ENCODE measurements at regions not wholly inside any gene's neighbourhood (a gene's known extent, or its start where the extent isn't known, plus 50 kb on each side); places are given as distances from the start of the nearest gene placed in this dataset.
"Not testable (repeated sequence)": the region's sequence is repeated elsewhere in the genome, so short reads cannot be mapped to it uniquely, and the experiment has no call there.

DNA sequence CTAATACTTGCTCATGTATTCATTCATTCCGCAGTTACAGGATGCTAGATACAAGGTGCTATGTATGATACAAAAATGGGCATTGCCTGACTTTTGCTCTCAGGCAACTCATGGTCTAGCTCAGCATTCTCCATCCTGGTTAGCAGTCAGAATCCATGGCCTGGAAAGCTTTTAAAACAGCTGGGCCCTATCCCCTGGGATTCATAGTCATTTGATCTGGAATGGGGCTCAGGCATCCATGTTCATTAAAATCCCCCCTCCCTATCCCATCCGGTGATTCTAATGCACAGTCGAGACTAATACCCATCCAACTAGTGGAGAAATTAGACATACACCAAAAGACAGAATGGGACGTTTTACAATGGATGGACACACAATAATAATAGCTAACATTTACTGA lies 104.1 kb upstream of the TMEM132E start:
- in situ Hi-C loops (cut with MboI; ENCODE audit: low sequenced_read_pairs): no loop called here

DNA sequence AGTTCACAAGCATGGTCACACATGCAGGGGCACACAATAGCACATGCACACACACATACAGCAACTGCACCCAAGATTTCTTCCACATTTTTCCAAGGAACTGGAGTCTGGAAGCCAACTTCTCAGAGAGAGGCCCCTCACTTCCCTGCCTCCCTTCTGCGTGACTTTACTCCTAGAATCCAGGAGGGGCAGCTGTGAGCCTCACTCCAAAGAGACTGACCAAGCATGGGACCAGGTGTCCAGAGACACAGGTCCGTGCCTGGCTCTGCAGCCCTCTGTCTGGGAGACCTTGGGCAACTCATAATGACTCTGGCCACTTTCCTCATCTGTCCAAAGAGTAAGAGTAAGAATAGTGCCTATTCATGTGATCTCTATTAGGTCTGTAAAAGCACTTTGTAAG lies 104.7 kb upstream of the TMEM132E start:
- in situ Hi-C loops (cut with MboI; ENCODE audit: low sequenced_read_pairs): no loop called here

DNA sequence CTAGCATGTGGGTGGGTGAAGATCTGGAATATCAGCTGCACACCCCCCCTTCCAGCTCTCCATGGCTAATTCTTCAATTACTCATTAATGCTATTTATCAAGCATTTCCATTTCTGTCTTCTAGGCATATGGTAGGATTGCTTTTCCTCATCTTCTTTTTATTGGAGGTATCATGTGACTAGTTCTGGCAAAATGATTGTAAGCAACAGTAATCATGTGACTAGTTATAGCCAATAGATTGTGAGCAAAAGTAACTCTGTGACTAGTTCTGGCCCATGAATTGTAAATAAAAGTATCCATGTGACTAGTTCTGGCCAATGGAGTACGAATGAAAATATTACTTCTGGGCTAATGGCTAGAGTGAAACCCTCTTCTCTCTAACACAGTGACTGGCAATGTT lies 107.0 kb upstream of the TMEM132E start:
- in situ Hi-C loops (cut with MboI; ENCODE audit: low sequenced_read_pairs): no loop called here

DNA sequence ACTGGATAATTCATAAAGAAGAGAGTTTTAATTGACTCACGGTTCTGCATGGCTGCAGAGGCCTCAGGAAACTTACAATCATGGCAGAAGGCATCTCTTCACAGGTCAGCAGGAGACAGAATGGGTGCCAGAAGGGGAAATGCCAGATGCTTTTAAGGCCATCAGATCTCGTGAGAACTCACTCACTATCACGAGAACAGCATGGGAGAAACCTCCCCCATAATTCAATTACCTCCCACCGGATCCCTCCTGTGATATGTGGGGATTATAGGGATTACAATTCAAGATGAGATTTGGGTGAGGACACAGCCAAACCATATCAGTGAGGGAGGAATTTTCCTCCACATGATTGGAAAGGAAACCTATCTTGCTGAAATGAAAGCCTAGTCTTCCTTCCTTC lies 108.1 kb upstream of the TMEM132E start:
- in situ Hi-C loops (cut with MboI; ENCODE audit: low sequenced_read_pairs): not testable (repeated sequence)

DNA sequence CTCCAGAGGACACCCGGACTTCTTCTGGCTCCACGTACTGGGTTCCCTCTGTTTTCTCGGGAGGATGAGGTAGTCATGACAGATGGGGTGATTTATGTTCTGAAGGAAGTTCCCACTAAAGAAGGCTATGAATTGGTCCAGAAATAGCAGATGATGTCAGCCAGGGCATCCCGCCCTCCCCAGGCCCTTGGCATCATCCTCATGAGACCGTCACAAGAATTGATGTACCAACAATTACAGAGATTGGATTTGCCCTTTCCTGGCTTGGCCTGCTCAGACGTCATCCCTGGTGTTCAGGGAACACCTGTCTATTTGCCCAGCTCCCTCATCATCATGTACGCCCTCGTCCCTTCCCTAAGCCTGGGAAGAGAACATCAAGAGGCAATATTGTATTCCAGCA lies 102.8 kb upstream of the CCL1 start:
- in situ Hi-C loops (cut with MboI; ENCODE audit: low sequenced_read_pairs): no loop called here

DNA sequence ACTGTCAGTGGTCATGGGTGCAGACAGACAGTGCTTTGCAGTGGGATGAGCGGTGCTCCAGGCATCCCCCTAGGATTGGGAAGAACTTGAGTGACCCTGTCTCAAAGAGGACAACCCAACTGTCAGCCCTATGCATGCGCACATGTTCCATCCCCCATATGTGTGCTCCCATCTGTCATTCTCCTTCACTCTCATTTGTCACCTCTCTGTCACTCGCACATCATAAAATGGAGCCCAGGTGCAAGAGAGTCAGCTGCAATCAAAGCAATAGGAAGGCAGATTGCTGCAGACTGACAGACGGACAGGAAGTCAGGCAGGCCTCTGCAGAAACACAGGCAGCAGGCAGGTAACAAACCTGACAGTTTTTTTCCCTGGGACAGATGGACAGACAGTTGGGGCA lies 101.8 kb upstream of the CCL1 start:
- in situ Hi-C loops (cut with MboI; ENCODE audit: low sequenced_read_pairs): no loop called here

DNA sequence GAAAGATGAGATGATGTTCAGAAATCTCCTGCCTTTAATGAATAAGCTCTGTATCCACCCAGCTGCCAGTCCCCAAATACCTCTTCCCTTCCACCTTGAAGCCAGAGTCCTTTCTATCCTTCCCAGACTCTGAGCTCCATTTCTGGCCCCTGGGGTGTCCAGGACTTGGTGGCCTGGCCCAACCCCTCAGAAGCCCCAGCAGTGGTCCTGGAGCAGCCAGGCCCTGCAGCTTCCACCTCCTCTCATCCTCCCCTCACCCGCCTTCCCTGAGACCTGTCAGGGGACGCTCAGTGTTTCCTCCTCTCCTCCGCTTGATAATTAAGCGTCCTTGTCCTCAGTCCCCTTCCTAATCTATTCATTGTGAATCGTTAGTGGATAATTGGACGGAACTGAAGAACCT lies 95.2 kb upstream of the CCL1 start:
- in situ Hi-C loops (cut with MboI; ENCODE audit: low sequenced_read_pairs): no loop called here

DNA sequence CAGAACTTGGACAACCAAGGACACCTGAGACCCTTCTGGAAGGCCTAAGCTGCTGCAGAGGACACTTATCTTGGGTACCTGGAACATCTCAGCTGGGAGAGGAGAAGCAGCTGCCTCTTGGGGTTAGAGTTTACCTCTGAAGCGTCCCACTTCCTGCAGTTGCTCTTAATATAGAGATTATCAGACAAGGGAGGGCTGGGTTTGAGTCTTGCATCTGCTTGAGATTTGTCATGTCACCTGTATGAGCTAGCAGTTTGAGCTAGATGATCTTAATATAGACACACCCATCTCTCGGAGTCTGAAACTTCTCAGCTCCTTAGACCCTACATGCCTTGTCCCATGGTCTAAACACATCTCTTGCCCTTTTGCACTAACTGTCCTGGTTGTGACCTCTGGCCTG lies 93.1 kb upstream of the CCL1 start:
- in situ Hi-C loops (cut with MboI; ENCODE audit: low sequenced_read_pairs): no loop called here

DNA sequence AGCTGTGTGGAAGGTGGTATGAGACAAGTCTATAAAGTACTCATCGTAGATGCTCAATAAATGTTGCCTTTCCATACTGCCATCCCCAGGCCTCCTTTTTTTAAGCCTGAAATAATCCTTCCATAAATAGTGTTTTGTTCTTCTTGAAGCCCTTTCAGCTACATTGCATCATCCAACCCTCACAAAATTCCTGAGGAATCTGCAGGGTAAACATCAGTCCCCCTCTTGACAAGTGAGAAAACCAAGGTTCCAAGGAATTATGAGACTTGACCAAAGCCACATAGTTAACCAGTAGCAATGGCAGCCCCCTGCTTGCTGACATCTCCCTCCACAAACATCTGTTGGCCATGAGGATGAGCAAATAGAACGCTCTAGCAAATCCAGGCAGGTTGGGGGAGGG lies 89.7 kb upstream of the CCL1 start:
- in situ Hi-C loops (cut with MboI; ENCODE audit: low sequenced_read_pairs): no loop called here

DNA sequence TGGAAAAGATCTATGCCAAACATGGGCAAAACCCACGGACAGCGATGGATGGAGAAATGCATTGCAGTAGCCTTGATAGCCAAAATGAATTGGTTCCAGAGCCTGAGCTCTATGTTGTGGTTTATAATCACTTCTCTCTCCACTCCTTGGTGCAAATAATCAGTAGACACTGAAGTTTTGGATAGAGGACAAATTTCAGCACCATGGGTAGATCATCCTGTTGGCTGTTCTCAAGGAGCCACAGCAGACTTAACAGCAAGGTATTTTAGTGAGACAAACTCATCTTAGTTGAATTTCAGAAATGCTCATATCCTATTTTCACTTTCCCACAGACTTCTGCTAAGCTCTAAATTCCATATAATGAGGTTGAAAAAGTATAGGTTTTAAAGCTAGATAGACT lies 88.3 kb upstream of the CCL1 start:
- in situ Hi-C loops (cut with MboI; ENCODE audit: low sequenced_read_pairs): no loop called here

DNA sequence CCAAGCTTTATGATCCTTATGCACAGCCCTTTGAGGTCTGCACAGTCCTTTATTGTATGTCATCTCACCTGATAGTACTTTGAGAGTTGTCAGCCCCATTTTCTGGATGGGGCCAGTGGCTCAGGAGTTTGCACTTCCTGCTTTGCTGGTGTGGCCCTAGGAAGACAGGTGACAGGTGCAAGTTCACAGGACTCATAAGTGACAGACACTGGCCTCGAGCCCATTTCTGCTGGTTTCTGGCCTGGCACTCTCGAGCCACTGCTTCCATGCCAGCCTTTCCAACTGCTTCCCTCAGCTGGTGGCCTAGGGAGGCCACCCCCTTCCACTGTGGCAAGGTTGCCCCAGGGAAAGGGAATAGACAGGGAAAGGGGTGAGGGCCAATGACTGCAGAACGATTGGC lies 84.4 kb upstream of the CCL1 start:
- in situ Hi-C loops (cut with MboI; ENCODE audit: low sequenced_read_pairs): no loop called here

DNA sequence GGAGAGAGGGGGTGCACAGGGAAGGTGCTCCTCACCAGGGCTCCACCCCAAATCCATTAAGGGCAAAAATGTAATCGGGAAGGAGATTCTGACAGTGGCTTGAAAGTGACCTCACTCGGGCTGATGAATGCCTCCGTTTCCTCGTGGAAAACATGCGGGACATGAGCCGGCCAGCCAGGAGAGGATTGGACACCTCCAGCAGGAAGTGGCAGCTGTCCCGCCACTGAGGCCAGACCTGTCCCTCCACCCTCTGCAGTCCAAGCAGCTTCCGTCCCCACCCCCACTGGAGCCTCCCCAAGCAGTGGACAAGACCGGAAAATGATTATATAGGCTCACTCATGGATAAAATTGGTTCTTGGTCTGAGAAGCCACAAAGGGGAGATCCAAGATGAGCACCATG lies 82.1 kb upstream of the CCL1 start:
- in situ Hi-C loops (cut with MboI; ENCODE audit: low sequenced_read_pairs): no loop called here

DNA sequence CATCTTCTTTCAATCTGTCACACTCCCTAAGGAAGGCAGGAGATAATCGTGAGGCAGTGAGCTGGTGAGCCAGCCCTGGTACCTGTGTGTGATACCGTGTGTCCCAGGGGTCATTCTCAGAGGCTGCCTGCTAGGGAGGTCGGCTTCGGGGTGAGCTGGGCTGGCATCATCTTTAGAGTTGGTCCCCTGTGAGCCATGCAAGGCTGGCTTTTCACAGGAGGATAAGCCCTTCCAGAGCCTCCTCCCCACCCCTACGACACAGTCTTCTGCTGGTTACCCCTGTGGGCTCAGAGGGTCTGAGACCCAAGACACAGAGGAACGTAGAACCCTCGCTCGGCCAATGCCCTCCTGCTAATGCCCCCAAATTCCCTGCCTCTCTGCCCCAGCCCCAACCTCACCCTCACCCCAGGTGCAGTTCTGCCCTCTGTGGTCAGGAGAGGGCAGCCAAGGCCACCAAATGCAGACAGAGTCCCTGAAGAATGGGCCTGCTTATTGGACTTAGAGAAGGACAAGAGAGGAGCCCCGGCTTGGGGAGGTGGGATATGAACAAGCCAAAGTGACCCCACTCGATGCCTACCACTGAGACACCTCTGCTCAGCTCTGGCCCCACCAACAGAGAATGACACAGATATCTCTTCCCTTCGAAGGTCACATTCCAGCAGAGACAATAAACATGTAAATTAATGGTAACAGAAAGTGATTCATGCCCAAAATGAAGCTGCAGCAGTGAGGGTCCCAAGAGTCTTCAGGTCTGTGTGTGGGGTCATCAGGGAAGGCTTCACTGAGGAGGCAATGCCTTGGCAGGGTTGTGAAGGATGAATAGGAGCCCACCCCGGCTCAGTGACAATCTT lies 80.8 kb upstream of the CCL1 start:
- in situ Hi-C loops (cut with MboI; ENCODE audit: low sequenced_read_pairs): no loop called here

DNA sequence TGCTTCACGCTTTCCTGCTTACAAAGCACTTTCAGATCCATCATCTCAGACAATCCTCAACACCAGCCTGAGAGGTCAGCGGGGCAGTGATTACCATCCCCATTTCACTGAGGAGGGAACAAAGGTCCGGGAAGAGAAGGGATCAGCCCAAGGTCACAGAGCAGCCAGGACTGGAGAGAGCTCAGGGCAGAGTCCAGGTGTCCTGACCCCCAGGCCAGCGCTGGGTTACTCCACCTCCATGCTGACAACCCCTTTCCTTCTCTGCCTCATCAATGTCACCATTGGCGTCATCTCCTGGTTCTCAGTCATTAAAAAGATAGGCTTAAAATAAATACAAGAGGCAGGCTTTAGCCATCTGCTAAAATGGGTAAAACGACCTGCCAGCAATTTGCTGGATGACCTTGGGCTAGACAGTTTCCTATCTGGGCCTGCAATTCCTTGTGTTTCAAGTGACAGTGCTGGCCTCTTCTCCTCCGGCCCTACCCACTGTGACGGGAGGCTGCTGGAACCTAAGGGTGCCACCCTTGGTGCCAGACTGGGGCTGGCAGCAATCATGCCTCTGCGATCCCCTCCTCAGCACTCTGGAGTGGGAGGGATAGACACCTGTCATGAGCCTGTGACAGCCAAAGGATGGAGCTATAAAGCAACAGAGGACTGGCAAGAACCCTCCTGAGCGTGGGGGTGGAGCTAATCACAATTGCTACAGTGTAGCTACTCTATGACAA lies 79.5 kb upstream of the CCL1 start:
- in situ Hi-C loops (cut with MboI; ENCODE audit: low sequenced_read_pairs): no loop called here

DNA sequence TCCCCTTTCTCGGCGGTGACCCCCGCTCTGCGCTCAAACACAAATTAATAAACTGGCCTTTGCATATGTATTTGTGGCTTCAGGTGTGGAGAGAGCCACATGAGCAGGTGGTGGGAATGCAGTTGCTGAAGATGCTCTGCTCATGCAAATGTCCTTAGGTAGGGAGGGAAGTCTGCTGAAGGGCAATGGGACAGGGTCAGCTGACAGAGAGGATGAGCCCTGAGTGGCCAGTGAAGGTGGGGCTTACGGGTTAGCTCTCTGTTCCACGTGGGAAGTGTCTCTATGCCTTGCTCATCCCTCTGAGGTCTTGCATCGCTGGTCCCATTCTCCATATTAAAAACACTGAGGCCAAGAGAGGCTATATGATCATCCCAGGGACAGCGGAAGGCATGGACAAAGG lies 74.2 kb upstream of the CCL1 start:
- in situ Hi-C loops (cut with MboI; ENCODE audit: low sequenced_read_pairs): no loop called here

DNA sequence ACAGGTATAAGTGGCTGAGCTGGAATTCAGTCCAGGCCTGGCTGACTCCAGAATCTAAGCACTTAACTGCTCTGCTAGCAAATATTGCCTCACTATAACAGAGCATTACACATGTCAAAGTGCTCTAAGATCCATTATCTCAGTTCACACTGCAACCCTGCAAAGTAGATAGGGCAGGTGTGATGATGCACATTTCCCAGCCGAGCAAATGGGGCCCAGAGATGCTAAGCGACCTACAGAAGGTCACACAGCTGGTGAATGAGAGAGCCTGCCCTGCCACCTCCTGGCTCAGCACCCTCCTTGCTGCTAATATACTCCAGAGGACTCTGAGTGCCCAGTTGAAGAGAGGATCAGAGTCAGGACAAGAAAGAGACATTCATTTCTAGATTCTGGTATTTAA lies 73.6 kb upstream of the CCL1 start:
- in situ Hi-C loops (cut with MboI; ENCODE audit: low sequenced_read_pairs): no loop called here

DNA sequence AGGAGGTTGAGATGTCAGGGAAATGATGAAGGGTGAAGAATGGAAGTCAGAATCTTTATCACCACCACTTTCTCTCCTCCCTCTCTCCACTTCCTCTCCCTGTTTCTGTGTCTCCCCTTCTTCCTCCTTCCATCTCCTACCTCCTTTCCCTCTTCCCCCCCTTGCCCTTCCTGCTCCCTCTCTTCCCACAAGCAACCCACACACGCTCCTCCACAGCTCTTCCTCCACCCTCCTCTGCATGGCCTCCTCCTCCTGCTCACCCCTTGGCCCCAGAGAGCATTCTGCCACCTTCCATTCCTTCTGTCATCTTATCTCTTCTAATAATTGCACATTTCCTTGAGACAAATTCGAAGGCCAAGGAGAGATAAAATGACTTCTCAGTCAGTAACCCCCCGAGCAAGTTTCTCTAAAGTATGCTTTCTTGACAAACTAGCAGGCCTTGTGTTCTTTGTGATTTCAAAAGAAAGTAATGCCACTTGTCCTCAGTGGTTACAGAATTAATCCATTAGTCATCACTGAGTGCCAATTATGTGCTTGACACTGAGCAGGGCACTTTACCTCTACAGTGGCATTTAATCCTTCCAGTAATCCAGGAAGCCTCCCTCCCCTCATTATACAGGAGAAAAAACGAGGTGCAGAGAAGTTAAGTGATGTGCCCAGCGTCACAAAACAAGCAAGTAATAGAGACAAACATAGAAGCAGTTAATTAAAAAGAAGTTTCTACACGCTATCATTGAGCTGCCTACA lies 72.3 kb upstream of the CCL1 start:
- in situ Hi-C loops (cut with MboI; ENCODE audit: low sequenced_read_pairs): no loop called here

DNA sequence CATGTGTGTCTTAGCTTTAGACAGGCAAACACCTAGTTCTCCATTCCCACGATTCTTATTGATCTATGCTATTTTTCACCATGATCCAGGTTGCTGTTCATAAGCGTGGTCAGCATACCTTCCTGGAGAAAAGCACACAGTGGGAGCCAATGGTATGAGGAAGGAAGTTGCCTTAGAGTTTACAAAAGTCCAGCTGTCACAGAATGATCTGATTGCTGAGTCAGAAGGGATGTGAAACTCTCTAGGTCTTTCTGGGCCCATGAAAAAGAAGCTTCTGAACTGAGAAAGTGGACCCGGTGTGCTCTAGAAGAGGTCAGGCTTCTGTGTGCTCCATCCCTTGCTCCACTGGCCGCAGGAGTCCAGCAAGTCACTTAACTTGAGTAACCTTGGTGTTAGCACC lies 71.0 kb upstream of the CCL1 start:
- in situ Hi-C loops (cut with MboI; ENCODE audit: low sequenced_read_pairs): no loop called here

DNA sequence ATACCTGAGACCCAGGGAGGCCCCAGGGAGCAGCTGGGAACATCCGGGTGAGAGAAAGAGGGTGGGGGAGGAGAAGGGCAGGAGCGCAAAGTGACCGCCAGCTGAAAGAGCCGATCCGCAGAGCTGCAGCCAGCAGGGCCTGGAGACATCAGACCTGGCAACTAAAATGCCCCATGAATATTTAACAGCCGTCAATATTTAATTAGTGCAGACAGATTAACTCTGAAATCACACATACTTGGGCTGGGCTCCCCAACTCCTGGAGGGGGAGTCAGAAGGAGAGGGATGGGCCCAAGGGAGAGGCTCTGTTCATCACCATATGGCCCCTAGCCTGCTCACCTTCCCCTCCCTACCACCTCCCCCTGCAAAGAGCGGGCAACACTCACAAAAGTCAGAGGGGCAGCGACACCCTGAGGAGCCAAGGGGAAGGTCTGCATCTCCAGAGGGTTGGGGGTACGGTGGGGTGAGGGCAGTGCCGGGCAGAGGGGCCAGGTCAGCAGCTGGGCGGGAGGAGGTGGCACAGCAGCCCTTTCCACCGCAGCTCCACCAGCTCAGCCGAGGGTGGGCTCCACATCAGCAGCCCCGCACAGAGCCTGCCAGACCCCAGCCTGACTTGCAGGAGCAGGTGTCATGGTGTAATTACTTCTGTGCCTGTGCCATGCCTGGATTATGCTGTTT lies 61.9 kb upstream of the CCL1 start:
- in situ Hi-C loops (cut with MboI; ENCODE audit: low sequenced_read_pairs): no loop called here

DNA sequence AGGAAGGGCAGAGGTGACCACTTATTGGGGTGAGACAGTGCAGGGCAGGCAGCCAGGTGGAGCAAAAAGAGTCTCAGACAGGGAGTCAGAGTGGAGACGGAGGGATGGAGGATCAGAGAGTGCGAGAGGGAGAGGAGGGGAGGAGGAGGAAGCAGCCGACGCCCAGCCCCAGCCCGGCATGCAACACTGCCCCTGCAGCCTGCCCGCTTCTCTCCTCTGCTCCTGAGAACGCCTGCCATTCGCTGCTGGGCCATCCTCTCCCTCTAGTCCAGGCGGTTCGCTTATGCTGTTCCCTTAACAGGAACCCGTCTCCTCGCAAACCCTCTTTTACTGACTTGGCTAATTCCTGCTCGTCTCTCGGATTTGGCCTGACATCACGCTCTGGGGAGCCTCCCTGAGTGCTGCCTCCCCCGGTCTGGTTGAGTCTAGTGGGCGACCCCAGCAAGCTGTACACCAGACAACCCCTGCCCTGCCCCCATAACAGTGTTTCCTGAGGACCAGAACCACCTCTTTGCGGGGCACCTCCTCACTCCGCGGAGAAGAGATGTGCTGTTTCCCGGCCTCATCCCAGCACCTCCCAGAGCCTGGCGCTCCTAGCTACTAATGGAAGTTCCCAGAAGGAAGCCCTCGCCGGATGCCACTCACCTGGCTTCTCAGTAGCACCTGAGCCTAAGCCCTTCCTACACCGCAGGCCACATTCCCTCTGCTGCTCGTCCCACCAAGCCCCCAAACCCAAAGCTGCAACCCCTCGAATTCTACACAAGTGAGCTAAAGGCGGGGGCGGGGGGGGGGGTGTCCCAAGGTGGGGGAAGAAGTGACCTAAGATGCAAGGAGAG lies 61.2 kb upstream of the CCL1 start:
- in situ Hi-C loops (cut with MboI; ENCODE audit: low sequenced_read_pairs): no loop called here
